Gastroesophageal sphincter (tissue), 3 donors: ENCODE measurements at regions not wholly inside any gene's neighbourhood (a gene's known extent, or its start where the extent isn't known, plus 50 kb on each side); places are given as distances from the start of the nearest gene placed in this dataset.

ENCODE experiments used
- CTCF ChIP-seq, 4 experiments: fragments of 200-600 bp in 2 of 4; fragments of 450-650 bp in 2 of 4; sonication (generic) in 1 of 4; IDR thresholded peaks; one replicate each; pipeline ENCODE4 v1.5.1; 2017 to 2019; ENCODE audit warnings: antibody characterized with exemption in 4 of 4, mild to moderate bottlenecking in 2 of 4, moderate library complexity in 2 of 4
- EP300 ChIP-seq: sonication (generic); formaldehyde crosslinking; IDR thresholded peaks from one replicate; pipeline ENCODE4 v1.6.1; 2017; ENCODE audit warnings: antibody characterized with exemption, mild to moderate bottlenecking
- POLR2AphosphoS5 ChIP-seq: sonication (generic); formaldehyde crosslinking; IDR thresholded peaks from one replicate; pipeline ENCODE4 v1.6.1; 2017; ENCODE audit warnings: antibody characterized with exemption

GRCh38 chr12:72986963-72987362, 714.8 kb downstream of the TRHDE start:
- TF ChIP-seq CTCF (IDR thresholded peaks at IDR 0.05) (no peak), EP300 (no peak), POLR2AphosphoS5 (no peak)
